CD4-positive, alpha-beta T cell (primary cell): ENCODE measurements at regions not wholly inside any gene's neighbourhood (a gene's known extent, or its start where the extent isn't known, plus 50 kb on each side); places are given as distances from the start of the nearest gene placed in this dataset.

ENCODE experiments used
- ATAC-seq: fragments of 200-7000 bp; cut with Tn5 transposase; one replicate; pipeline ENCODE4 v1.10.0; 2022; ENCODE audit warnings: mild to moderate bottlenecking; ENCODE audit not compliant: poor library complexity
- CTCF ChIA-PET: fragments of 350-600 bp; sonication (Branson Sonifier 250); formaldehyde crosslinking; loops from one replicate; lab custom pipeline; 2021; ENCODE audit warnings: antibody characterized with exemption, inconsistent platforms; lab: Charles Lee
- POLR2A ChIA-PET: fragments of 350-600 bp; sonication (Branson Sonifier 250); formaldehyde crosslinking; loops from one replicate; lab custom pipeline; 2021; ENCODE audit warnings: antibody characterized with exemption, inconsistent platforms; lab: Charles Lee
- DNase-seq, 14 experiments: peaks; one replicate each; pipeline ENCODE4 v3.0.0-alpha.2; 2013 to 2020; ENCODE audit warnings: mixed read lengths in 2 of 14
- H3K27ac ChIP-seq, 2 donors: one replicate each; pipeline versions ENCODE4 v1.5.1 to v1.7.0; 2013; ENCODE audit warnings: low read length in 2 of 2, low read depth in 1 of 2, mild to moderate bottlenecking in 1 of 2
- H3K27me3 ChIP-seq, 2 experiments: 1 replicate in 1 of 2; 2 replicates in 1 of 2; pipeline versions ENCODE4 v1.6.1 to v1.7.0; 2013; ENCODE audit warnings: low read length in 2 of 2, control low read depth in 1 of 2, mild to moderate bottlenecking in 1 of 2, moderate library complexity in 1 of 2; ENCODE audit not compliant: insufficient read depth in 2 of 2, control insufficient read depth in 1 of 2
- H3K36me3 ChIP-seq: one replicate; pipeline ENCODE4 v1.6.1; 2013; ENCODE audit warnings: low read length, control low read depth; ENCODE audit not compliant: insufficient read depth
- H3K4me1 ChIP-seq: one replicate; pipeline ENCODE4 v1.6.1; 2013; ENCODE audit warnings: low read length, control low read depth; ENCODE audit not compliant: insufficient read depth
- H3K4me3 ChIP-seq: one replicate; pipeline ENCODE4 v1.5.1; 2013; ENCODE audit warnings: mild to moderate bottlenecking, low read length, moderate library complexity
- H3K9me3 ChIP-seq, 2 experiments: 1 replicate in 1 of 2; 2 replicates in 1 of 2; pipeline versions ENCODE4 v1.6.1 to v1.7.0; 2013; ENCODE audit warnings: low read length in 2 of 2, mild to moderate bottlenecking in 2 of 2, control low read depth in 1 of 2, moderate library complexity in 1 of 2; ENCODE audit not compliant: control insufficient read depth in 1 of 2, insufficient read depth in 1 of 2
- H3K27ac Mint-ChIP-seq: one replicate; pipeline ENCODE4 v1.8.0; 2020; ENCODE audit warnings: mixed read lengths
- H3K27me3 Mint-ChIP-seq: one replicate; pipeline ENCODE4 v1.8.0; 2021; ENCODE audit warnings: mixed read lengths
- H3K36me3 Mint-ChIP-seq: one replicate; pipeline ENCODE4 v1.8.0; 2021; ENCODE audit warnings: low read depth, mixed read lengths
- H3K4me1 Mint-ChIP-seq: one replicate; pipeline ENCODE4 v1.8.0; 2021; ENCODE audit warnings: low read depth, mixed read lengths
- H3K4me3 Mint-ChIP-seq: one replicate; pipeline ENCODE4 v1.8.0; 2020; ENCODE audit warnings: mild to moderate bottlenecking, mixed read lengths
- H3K9me3 Mint-ChIP-seq: one replicate; pipeline ENCODE4 v1.8.0; 2020; ENCODE audit warnings: mixed read lengths
- CTCF ChIP-seq: fragments of 200-600 bp; IDR thresholded peaks from one replicate; pipeline ENCODE4 v1.8.0; 2022; ENCODE audit warnings: antibody characterized with exemption, mild to moderate bottlenecking
- intact Hi-C, 2 experiments: fragments of 100-400 bp; cut with DNase I in 1 of 2; cut with micrococcal nuclease in 1 of 2; formaldehyde crosslinking; loops; one replicate each; pipeline versions ENCODE4 v1.15.1 to v1.9.0; 2023 to 2025; cut with DNase I, micrococcal nuclease

- DNase-seq (no peak), ATAC-seq (no peak)
- Histone ChIP-seq H3K27me3 (no peaks in the 10 kb centered on the region), H3K27ac (no peak overlapping the region), H3K36me3 (no peaks in the 10 kb centered on the region), H3K9me3 (no peaks in the 10 kb centered on the region), H3K4me1 (no peaks in the 10 kb centered on the region), H3K4me3 (no peak overlapping the region)
- Mint-ChIP-seq H3K4me3 (no peak overlapping the region), H3K9me3 (no peaks in the 10 kb centered on the region), H3K4me1 (no peaks in the 10 kb centered on the region), H3K36me3 (no peaks in the 10 kb centered on the region), H3K27ac (no peak overlapping the region), H3K27me3 (peaks cover 8% of the 10 kb centered on the region)
- TF ChIP-seq CTCF: no peak
- POLR2A ChIA-PET: no interaction called here
- CTCF ChIA-PET: no interaction called here
- intact Hi-C loops: no loop called here
Observed at GRCh38 chr2:134089454-134089853, 164.4 kb upstream of the MGAT5 start.

GRCh38 chr2:134097740-134098139 lies 156.1 kb upstream of the MGAT5 start:
- no peaks in the 10 kb centered on the region for H3K27me3 ChIP-seq
- intact Hi-C loops: loop anchor here in 1 of 2 experiments (10.0 kb wide), 1 partner anchor 777 kb away; no protein-coding TSS in a partner anchor
- Mint-ChIP-seq H3K27ac (no peak overlapping the region), H3K27me3 (peaks cover 14% of the 10 kb centered on the region), H3K4me1 (no peaks in the 10 kb centered on the region), H3K9me3 (no peaks in the 10 kb centered on the region), H3K36me3 (no peaks in the 10 kb centered on the region), H3K4me3 (no peak overlapping the region)
- ATAC-seq (no peak), DNase-seq (no peak)
- no peak overlapping the region for H3K4me3 ChIP-seq
- CTCF ChIA-PET: no interaction called here
- POLR2A ChIA-PET: no interaction called here
- H3K9me3 ChIP-seq: no peaks in the 10 kb centered on the region
- TF ChIP-seq CTCF: no peak
- no peaks in the 10 kb centered on the region for H3K4me1 ChIP-seq
- no peak overlapping the region for H3K27ac ChIP-seq
- no peaks in the 10 kb centered on the region for H3K36me3 ChIP-seq

- CTCF ChIA-PET: no interaction called here
- H3K4me3 Mint-ChIP-seq: no peak overlapping the region
Observed at GRCh38 chr2:134098321-134098720, 155.6 kb upstream of the MGAT5 start.

More at GRCh38 chr2:134098321-134098720, 155.6 kb upstream of the MGAT5 start:
- Histone ChIP-seq H3K4me1 (no peaks in the 10 kb centered on the region), H3K36me3 (no peaks in the 10 kb centered on the region), H3K27me3 (no peaks in the 10 kb centered on the region), H3K4me3 (no peak overlapping the region), H3K27ac (no peak overlapping the region), H3K9me3 (no peaks in the 10 kb centered on the region)
- POLR2A ChIA-PET: interaction anchor here (0.6 kb wide), 1 partner anchor 169 kb away, joined by 5 read pairs; no protein-coding TSS in a partner anchor
- no peak for TF ChIP-seq CTCF
- Mint-ChIP-seq H3K9me3 (no peaks in the 10 kb centered on the region), H3K36me3 (no peaks in the 10 kb centered on the region), H3K4me1 (no peaks in the 10 kb centered on the region), H3K27me3 (peaks cover 12% of the 10 kb centered on the region), H3K27ac (no peak overlapping the region)
- ATAC-seq: no peak
- no peak for DNase-seq
- intact Hi-C loops: loop anchor here in 1 of 2 experiments (10.0 kb wide), 1 partner anchor 776 kb away; no protein-coding TSS in a partner anchor
